22Rv1 (cell line): ENCODE measurements at regions not wholly inside any gene's neighbourhood (a gene's known extent, or its start where the extent isn't known, plus 50 kb on each side); places are given as distances from the start of the nearest gene placed in this dataset.

Experiments used
- CTCF ChIP-seq: fragments of 450-650 bp; IDR thresholded peaks from 2 replicates; pipeline ENCODE4 v1.5.1; 2017; ENCODE audit warnings: mild to moderate bottlenecking
- ZFX ChIP-seq: fragments of 450-650 bp; IDR thresholded peaks from 2 replicates; pipeline ENCODE4 v1.6.1; 2017; ENCODE audit warnings: antibody characterized with exemption, borderline replicate concordance

DNA sequence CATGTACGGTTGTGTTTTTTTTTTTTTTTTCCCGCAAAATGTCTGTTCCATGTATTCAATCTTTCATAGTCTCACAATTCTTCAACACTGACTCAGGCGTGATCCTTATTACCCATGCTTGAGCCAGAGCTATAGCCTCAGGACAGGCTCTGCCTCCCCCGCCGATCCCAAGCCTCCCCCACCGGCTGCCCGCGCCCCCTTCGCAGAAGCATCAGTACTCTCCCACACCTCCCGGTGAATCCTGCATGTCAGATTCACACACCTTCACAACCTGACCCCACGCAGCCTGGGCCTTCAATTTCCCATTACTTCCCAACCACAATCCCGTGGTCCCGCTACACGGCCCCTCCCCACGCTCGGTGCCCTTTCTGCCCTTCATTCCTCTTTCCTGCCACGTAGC lies 401.5 kb upstream of the JARID2 start:
- TF ChIP-seq CTCF (no peak), ZFX (no peak)
